ENCODE measurements at regions not wholly inside any gene's neighbourhood (a gene's known extent, or its start where the extent isn't known, plus 50 kb on each side); places are given as distances from the start of the nearest gene placed in this dataset.
A peak's percentile ranks its signal among the peaks of the same experiment; 100 is the strongest.

- DNase-seq (ENCODE audit: extremely low read depth in 1 of 4, low spot score in 3 of 4) (no peak), ATAC-seq (no peak; the same call in 2 of the 3 replicates), FAIRE-seq (no peak)
- ChIA-PET POLR2A (no interaction called here), CTCF (ENCODE audit: low intra/inter-chr PET ratio) (no interaction called here)
- Histone ChIP-seq H3K9me3 (replicated peaks; ENCODE audit: control insufficient read depth, insufficient read depth, low read depth, low read length) (no peaks in the 10 kb centered on the region), H3K4me1 (replicated peaks in 1 of 2; ENCODE audit: control insufficient read depth in 2 of 2, insufficient read depth in 2 of 2, low read length in 2 of 2) (0 out of 5 replicates have a peak, but pooled peaks cover 0 to 2% of the 10 kb centered on the region in 2 experiments), H3K4me2 (ENCODE audit: insufficient read depth, low read length) (no peak overlapping the region), H3K4me3 (no peak overlapping the region), H3K27ac (ENCODE audit: extremely low read depth, low read depth, low read length) (no peak overlapping the region), H3K9me1 (ENCODE audit: control insufficient read depth, insufficient read depth, low read length) (no peaks in the 10 kb centered on the region), H2AFZ (ENCODE audit: low read depth, low read length) (peak overlapping the region; percentile 47), H3K36me3 (ENCODE audit: control insufficient read depth, insufficient read depth, low read length) (no peaks in the 10 kb centered on the region), H3K27me3 (ENCODE audit: control insufficient read depth in 2 of 2, insufficient read depth in 2 of 2, low read length in 2 of 2) (no peaks in the 10 kb centered on the region), H3K9ac (ENCODE audit: insufficient read depth in 1 of 2, low read depth in 2 of 2, low read length in 2 of 2) (no peak overlapping the region), H3K79me2 (ENCODE audit: control insufficient read depth, insufficient read depth, low read length) (no peaks in the 10 kb centered on the region), H4K20me1 (replicated peaks; ENCODE audit: control insufficient read depth, insufficient read depth, low read length) (no peaks in the 10 kb centered on the region)
- BruUV-seq (replicated peaks), result no TSS peak
- TF ChIP-seq ARID2 (IDR thresholded peaks at IDR 0.05) (no peak), ZEB2 (IDR thresholded peaks at IDR 0.05) (no peak), EP400 (IDR thresholded peaks at IDR 0.05) (no peak), ZNF699 (CRISPR knock-in tag; IDR thresholded peaks at IDR 0.05; ENCODE audit: insufficient replicate concordance) (no peak), RBM17 (IDR thresholded peaks at IDR 0.05; ENCODE audit: borderline replicate concordance, low read depth, low read length) (no peak), DACH1 (IDR thresholded peaks at IDR 0.05; ENCODE audit: partially characterized antibody) (no peak), SUPT5H (IDR thresholded peaks at IDR 0.05) (no peak), ATF7 (IDR thresholded peaks at IDR 0.05) (no peak), KLF16 (IDR thresholded peaks at IDR 0.05) (no peak), ZNF224 (CRISPR knock-in tag; IDR thresholded peaks at IDR 0.05) (no peak), SP1 (CRISPR knock-in tag; IDR thresholded peaks at IDR 0.05) (no peak), TOE1 (IDR thresholded peaks at IDR 0.05; ENCODE audit: borderline replicate concordance) (no peak), TOE1 (CRISPR knock-in tag; IDR thresholded peaks at IDR 0.05; ENCODE audit: borderline replicate concordance, low read depth) (no peak), ZNF263 (CRISPR knock-in tag; IDR thresholded peaks at IDR 0.05; ENCODE audit: borderline replicate concordance) (no peak)
- TF ChIP-seq, protein P1, sequence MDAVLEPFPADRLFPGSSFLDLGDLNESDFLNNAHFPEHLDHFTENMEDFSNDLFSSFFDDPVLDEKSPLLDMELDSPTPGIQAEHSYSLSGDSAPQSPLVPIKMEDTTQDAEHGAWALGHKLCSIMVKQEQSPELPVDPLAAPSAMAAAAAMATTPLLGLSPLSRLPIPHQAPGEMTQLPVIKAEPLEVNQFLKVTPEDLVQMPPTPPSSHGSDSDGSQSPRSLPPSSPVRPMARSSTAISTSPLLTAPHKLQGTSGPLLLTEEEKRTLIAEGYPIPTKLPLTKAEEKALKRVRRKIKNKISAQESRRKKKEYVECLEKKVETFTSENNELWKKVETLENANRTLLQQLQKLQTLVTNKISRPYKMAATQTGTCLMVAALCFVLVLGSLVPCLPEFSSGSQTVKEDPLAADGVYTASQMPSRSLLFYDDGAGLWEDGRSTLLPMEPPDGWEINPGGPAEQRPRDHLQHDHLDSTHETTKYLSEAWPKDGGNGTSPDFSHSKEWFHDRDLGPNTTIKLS (IDR thresholded peaks at IDR 0.05; ENCODE audit: borderline replicate concordance, low read depth), result no peak
- intact Hi-C loops (cut with micrococcal nuclease) (no loop called here), in situ Hi-C loops (cut with MboI) (no loop called here)
- WGBS (ENCODE audit: insufficient coverage, low coverage, missing lambda C conversion rate), result 0% methylated on average over 3 of the region's 3 CpGs
These were observed 655.3 kb downstream of the SLC16A7 start for GRCh38 chr12:60251091-60251490.

Data from K562 (cell line).